Midbrain (tissue), 1 donor: ENCODE measurements at regions not wholly inside any gene's neighbourhood (a gene's known extent, or its start where the extent isn't known, plus 50 kb on each side); places are given as distances from the start of the nearest gene placed in this dataset.
"Not testable (repeated sequence)": the region's sequence is repeated elsewhere in the genome, so short reads cannot be mapped to it uniquely, and the experiment has no call there.

Experiments used
- DNase-seq: peaks from one replicate; lab custom pipeline; 2025; lab: John Stamatoyannopoulos, UW

DNA sequence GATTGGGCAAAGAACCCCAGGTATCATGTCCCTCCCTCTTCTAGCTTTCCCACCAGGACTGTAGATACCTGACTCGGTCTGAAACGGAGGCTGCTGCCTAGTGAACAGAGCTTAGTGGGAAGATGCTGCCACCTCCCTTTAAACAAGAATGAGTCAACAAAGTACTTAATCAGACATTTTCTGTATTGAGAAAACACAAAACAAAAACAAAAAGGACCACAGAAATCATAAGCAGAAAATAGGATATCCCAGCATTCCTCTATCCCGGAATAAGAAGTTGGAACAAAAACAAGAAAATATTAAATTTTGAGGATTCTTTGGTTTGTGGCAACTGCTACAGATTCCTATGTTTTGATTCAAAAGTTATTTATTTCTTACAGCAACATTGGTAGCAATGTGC, 51.7 kb upstream of the COL8A1 start:
- no peak for DNase-seq

DNA sequence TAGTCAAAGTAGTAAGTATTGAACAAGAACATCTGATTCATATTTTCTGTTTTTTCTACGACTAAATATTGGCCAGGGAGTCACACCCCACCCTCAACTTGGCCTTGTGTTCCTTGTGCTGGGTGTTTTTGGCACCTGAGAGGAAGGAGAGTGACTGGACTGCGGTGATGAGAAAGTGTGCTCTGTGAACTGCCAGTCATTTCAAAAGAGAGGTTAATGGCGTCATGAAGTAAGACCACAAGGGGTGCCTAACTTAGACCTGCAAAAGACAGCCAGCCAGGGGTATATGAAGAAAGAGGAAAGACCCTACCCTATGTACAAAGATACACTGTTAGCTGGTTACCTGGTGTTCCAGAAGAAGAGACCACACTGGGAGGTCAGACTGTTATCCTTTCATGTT, 58.4 kb upstream of the COL8A1 start:
- no peak for DNase-seq

DNA sequence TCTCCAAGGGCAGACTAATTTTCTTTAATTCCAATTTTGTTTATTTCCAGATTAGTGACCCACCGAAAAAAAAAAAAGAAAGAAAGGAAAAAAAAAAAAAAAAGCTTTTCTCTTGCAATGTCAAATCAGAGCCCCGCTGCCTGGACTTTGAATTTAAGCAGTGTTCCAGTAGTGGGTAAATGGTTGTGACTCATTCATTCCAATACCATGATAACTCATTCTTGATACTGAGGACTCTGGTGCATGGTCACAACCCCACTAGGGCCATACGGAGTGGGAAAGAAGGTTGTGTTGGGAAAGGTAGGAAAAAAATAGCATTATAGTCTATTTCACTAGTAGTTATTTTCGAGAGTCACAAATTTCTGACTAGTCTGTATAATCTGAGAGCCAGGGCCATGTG, 59.1 kb upstream of the COL8A1 start:
- DNase-seq = no peak

DNA sequence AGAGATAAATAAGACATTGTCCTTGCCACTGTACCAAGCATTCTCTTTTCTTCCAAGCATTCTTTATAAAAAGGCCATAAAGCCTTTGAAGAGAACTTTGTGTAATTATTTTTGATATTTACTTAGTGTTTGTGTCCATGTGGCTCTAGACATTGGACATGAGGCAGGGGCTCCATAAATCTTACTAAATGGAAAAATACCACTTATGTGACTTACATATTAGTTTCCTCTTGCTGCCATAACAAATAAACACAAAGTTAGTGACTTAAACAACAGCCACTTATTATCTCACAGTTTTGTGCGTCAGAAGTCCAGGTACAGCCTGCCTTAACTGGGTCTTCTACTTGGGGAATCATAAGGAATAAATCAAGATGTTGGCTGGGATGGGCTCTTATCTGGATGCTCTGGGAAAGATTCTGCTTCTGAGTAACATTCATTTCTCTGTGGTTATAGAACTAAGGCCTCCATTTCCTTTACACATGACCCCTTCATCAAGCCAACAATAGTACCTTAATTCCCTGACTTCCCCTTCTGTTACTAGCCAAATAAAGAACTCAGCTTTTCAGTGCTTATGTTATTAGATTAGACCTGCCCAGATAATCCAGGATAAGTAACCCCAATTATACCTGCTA, 59.9 kb upstream of the COL8A1 start:
- DNase-seq = no peak

DNA sequence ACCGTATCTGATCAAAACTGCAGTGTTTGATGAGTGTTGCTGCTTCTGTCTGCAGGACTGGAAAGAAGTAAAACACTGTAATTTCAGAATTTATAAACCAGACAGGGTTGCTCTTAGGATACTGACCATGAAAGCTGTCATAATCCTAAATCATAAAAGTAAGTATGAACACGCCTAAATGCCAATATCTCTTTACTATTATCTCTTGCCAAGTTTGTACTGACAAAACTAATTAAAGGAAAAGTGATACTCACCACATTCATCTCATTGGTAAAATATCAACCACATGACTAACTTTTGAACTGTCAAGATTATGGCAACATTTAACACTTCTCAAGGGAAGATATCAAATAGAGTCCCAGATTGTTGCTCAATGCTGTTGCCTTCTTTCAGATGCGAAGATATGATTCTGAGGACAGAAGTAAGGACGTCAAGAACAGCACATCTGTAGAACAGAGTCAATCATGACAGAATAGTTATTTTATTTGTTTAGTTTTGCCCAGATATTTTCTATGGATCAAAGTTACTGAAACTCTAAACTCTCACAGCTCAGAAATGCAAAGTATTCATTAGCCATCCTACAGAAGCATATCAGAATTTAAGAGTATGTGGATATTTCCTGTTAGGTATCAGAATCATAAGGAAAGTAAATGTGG, 61.4 kb upstream of the COL8A1 start:
- DNase-seq = no peak

DNA sequence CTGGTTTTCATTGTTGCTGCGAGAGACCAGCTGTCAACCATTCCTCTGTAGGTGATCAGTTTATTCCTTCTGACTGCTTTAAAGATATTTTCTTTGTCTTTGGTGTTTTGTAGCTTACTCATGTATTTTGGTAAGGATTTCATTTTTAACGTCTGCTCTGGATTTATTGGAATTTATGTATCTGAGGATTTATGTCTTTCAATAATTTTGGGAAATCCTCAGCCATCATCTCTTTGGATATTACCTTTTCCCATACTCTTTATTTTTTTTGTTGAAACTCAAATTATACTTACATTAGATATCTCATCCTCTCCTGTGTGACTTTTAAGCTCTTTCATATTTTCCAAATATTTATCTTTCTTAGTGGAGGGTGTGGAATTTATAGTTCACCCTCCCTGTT, 62.7 kb upstream of the COL8A1 start:
- DNase-seq = no peak

DNA sequence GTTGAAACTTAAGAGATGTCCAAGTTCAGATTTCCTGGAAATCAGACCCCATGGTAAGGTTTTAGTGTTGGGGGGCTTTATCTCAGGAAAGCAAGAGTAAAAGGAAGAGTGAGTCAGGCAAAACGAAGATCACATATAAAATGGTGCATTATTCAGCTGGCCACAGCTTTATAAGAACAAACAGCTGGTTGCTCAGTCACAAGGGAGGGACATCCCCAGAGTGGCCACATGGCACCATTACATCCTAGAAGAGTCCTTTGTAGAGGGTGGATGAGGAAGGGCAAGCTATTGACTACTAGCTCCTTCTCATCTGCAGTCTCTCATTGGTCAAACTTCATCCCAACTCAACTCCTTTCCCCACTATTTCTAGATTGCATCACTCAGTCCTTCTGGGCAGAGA, 68.3 kb upstream of the COL8A1 start:
- DNase-seq = no peak

DNA sequence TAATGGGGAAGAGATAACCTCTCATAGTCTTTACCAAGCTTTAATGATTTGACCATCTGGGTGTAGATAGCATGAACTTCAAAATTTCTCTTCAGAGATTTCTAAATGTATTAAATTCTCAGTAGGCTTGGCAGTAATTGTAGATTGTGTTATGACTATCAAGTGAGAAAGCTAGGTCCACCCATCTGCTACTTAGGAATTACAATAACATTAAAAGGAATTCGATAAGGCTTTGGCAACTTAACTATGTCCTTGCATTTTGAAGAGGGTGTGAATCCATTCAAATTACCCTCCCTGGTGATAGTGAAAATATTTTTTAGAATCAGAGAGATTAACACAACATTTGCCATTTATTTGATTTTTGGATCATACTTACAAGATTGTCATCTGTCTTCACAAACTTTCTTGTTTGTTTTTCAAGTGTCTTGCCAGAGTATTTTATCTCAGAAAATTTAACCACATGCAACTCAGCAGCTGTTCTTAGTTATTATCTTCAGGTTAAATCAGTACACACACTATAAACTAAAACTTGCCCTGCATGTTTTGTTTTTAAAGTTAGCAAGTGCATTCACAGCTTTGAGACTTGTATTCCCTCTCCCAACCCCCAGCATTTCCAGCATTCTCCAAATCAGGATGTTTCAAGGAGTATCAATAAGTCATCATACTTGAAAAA, 69.6 kb upstream of the COL8A1 start:
- no peak for DNase-seq

DNA sequence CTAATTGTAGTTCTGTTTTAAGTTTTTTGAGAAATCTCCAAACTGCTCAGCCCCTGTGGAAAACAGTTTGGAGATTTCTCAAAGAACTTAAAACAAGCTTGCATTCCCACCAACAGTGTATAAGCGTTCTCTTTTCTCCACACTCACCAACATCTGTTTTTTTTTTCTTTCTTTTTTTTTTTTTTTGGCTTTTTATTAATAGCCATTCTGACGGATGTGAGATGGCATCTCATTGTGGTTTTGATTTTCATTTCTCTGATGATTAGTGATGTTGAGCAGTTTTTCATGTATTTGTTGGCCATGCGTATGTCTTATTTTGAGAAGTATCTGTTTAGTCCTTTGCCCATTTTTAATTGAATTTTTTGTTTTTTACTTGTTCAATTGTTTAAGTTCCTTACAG, 73.1 kb upstream of the COL8A1 start:
- no peak for DNase-seq

DNA sequence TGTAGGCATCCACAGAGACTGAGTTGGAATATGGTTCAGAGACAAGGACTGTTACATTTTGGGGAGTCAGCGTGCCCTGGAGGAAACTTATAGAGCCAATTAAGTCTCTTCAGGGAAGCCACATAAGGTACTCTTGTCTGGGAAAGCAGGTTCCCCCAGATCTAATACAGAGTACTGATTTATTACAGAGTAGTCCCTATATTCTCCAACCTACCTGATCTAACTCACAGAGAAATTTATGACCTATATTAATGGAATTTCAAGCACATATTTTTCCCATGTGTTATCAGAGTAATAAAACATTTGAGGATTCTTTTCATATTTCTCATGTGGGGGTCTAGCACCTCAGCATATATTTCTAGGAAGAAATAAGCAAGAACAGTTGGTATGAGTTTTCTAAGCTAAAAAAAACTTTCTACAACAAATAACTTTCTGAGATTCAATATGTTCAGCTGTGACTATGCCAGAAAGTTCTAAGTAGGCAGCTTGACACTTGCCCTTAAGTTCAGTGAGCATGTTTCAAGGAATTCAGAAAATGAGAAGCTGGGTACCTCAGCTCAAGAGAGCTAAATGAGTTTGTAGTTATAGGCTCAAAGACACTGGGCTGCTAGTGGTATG, 75.3 kb upstream of the COL8A1 start:
- DNase-seq = no peak

DNA sequence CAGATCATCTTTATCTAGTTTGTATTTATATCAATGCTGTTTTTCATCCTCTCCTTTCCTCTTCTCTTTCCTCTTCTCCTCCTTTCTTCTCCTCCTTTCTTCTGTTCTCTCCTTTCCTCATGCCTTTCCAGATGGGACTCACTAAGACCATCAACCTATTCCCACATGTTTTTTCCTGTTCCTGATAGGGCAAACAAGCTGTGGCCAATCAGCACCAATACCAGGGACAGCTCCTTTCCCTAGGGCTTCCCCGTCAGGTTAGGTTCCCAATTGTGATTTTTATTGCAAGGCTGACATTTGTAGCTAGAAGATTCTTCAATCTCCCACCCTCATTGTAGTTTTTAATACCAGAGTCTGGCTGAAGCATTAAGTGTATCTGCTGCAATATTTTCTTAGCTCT, 76.3 kb upstream of the COL8A1 start:
- no peak for DNase-seq

DNA sequence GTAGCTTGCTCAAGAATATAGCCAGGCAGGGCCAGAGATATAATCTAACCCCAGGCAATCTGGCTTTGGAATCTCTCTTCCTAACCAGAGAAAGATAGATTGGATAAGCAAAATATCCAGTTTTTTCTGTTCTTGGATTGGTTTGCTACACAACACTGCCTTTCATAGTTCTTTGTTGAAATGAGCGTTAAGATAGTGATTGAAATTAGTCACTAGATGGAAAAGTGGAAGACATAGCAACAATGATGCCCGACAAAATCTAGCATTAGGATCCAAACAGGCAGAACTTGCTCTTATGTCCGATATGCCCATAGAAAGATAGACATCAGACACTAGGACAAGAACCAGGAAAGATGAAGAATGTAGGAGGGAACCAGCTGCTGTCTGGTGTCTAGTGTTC, 77.3 kb upstream of the COL8A1 start:
- DNase-seq = no peak

DNA sequence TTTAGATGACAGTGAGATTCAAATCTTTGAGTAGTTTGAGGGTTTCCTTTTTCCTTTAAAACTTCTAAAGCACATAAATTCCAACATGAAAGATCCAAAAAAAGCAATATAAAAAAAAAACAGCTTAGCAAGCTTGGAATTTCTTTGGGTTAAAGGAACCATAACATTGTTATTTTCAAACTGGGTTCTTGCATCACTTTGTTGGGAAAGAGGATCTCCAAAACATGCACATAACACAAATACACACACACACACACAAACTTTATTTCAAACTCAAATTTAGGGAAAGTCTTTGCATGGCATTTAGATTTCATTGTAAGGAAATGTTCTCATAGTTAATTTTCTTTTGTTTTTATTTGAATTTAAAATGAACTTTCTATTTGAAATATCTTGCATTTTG, 79.2 kb upstream of the COL8A1 start:
- no peak for DNase-seq

DNA sequence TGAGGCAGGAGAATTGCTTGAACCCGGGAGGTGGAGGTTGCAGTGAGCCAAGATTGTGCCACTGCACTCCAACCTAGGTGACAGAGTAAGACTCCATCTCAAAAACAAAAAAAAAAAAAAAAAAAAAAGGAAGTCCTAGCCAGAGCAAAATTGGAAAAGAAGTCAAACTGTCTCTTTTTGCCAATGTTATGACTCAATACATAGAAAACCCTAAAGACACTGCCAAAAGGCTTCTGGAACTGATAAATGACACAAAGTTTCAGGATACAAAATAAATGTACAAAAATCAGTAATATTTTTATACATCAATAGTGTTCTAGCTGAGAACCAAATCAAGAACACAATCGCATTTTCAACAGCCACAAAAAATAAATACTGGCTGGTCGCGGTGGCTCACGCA, 82.5 kb upstream of the COL8A1 start:
- DNase-seq = not testable (repeated sequence)

DNA sequence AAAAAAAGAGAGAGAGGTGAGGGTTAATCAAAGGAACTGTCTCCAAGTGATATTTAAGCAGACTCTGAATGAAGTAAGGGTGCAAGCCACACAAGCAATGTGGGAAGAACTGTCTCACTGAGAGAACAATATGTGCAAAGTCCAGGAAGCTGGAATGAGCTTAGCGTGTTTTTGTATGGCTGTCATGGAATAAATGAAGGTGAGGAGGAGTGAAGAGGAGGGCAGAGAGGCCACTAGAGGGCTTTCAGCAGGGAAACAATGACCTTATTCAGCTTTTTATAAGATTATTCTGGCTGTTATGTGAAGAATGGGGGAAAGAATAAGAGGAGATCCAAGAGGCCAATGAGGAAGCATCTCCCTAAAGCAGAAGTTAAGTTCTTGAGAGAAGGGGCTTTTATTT, 86.9 kb upstream of the COL8A1 start:
- DNase-seq = no peak

DNA sequence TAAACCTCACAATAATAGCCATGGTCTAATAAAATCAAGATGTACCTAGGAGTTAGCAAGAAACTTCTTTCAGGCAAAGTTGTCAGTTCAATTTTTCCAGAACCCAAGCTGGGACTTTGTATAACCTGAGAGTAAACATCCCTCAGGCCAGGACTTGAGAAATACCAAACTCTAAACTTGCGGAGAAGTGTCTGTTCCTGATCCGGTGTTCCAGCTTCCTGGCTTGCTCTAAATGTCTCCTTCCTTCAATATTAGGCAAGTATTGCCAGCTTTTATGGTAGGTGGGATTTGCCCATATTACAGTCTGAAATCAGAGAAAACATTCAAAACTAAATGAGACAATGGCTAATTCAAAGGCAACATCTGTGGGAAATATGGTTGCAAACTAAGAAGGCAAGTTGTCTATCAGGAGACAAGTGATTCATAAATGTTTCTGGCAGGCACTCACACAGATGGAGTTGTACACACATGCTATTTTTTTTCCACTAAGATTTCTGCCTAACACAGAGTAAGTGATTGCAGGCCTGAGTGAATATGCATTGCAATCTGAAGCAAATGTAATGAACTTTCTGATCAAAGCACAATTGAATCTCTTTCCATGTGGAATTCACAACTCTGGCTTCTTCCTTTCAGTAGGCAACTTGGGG, 88.3 kb upstream of the COL8A1 start:
- DNase-seq = no peak

DNA sequence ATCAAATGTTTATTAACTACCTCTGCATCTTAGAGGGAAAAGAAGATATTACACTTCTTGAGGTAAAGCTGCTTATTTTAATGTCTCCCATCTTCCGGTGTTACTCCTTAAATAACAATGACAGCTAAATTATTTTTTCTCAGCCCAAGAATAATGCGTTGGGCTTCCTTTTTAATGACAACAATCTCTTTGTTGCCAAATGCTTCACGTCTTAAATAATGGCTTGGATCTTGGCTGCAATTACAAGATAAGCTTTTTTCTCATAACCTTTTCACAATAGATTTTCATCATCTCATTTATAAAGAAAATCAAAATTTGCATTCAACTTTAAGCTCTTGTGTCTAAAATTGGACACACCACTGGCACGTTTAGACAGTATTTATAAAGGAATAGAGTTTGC, 89.2 kb upstream of the COL8A1 start:
- DNase-seq = no peak

DNA sequence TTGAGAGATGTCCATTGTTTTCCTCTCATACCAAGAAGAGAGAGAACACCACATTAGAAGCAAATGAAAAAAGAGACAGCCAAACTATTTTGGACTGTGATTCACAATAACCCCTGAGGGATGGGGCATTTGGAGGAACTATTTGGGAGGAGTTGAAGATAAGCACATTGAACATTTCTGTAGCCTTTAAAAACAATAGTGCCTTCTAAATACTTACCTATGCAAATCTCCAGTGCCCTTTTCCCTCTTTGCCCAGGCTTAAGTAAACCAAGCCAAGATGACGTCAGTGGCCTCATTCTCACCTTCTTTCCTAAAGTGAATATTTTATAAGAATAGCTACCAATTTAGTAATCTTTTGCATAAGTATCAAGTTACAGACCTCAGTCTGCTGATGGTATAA, 89.7 kb upstream of the COL8A1 start:
- no peak for DNase-seq

DNA sequence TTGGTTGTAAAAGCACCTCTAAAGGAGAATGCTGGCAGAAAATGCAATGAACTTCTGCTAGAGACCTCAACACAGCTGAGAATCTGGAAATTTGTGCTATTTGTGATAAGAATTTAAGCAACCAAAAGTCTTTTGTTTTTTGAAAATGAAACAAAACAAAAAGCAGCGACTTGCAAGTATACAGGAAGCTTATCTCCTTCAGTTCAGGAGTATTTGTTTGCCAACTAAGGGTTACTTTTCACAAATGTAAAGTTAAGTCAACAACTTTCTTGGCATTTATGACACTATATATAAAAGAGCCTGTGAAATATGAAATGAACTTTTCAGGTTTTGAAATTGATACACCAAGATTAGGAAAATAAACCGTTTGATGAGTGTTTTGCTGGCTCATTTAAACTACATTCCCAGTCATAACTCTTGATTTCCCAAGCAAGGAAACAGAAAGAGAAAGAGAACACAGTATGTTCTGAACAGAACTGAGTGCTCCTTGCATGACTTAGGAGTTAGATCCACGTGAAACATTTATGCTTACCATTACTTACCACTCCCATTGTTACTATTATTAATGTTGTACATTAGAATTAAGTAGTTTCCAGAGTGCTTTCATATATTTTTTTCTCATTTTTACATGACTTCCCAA, 92.3 kb upstream of the COL8A1 start:
- DNase-seq = no peak

DNA sequence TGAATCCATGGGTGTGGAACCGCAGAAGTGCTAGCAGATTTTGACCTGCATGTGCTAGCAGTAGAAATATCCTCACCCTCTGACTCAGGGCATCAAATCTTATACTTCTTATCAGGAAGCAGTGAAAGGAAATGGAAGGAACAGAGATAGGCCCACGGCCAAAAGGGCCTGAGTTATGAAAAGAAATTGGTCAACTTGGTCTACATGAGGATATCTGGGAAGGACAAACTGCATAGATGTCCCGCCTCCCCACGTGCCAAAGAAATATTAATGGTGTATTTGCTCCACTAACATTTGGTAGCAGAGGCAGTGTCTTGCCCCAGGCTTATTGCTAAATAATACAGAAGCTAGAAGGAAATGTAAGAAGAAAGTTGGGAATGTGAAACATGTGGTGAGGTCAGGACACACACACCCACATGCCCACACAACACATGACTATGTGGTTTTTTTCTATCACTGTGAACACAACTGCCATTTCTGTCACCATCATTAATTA, 93.6 kb upstream of the COL8A1 start:
- DNase-seq = no peak

DNA sequence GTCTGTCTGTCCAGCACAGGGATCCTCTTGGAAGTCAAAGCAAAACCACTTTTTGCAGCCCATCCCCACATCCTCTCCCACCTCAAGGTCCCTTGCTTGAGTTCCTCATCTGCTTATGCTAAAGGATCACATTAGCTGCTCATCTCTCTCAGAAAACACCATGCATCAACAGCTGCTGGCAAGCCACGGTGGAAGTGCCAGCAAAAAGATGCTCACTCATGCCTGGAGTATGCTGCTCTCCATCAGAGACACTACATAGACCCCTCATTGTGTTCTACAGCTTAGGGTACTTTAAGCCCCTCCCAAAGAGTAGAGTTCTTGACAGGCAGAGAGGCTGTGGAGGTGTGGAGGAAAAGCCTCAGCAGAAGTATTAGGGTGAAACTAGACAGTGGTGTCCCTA, 94.6 kb upstream of the COL8A1 start:
- DNase-seq = no peak
